HG03378 (cell line): ENCODE measurements at regions not wholly inside any gene's neighbourhood (a gene's known extent, or its start where the extent isn't known, plus 50 kb on each side); places are given as distances from the start of the nearest gene placed in this dataset.

Experiments used
- ATAC-seq: cut with Tn5 transposase; IDR thresholded peaks from one replicate; pipeline ENCODE4 v1.9.1; 2021; ENCODE audit warnings: mild to moderate bottlenecking, moderate library complexity; ENCODE audit not compliant: unreplicated experiment

DNA sequence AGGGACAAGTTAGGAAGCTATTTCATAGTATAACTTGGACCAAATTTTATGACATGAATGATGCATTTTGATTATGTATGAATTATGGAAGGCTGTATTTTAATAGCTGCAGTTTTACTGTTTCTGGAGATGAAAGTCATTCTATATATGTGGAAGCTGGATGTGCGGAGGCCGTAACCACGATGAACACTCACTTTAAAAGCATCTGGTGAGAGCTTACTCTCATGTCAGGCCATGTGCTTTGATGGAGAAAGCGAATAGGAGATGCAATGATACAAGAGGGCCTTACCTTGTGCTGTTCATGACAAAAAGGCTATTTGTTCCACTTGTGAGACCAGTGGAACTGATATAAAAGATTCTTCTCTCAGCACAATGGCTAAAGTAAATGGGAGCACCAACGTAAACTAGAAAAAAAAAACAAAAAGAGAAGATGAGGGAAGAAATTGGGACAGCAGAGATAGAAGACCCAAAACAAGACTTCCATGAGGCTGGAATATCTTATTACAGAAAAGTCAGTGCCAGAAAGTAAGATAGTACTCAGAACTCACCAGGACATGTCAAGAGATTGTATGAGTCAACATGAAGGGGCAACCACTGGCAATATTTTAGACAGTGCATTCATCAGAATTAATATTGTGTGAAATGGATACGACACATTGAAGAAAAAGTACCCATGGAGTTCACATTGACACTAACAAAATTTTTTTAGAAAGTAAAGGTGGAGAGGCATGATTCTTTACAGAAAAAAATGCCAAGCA, 63.3 kb upstream of the GAB1 start:
- ATAC-seq: no peak

DNA sequence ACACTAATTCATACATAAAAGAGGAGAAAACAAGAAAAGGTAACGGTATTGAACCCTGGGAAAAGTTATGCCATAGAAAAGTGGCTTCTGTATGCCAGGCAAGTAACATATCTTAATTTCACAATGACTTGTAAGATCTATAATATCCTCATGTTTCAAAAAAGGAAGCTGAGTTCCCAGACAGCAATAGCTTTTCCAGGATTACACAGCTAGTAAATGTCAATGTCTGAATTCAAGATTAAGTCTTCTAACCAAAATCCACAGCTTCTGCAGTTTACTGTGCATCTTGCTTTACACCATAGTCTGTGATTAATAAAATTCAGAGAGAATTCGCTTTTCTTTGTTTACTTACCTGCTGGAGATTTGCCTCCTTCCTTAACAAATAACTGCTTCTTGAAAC, 55.8 kb upstream of the GAB1 start:
- ATAC-seq: no peak

DNA sequence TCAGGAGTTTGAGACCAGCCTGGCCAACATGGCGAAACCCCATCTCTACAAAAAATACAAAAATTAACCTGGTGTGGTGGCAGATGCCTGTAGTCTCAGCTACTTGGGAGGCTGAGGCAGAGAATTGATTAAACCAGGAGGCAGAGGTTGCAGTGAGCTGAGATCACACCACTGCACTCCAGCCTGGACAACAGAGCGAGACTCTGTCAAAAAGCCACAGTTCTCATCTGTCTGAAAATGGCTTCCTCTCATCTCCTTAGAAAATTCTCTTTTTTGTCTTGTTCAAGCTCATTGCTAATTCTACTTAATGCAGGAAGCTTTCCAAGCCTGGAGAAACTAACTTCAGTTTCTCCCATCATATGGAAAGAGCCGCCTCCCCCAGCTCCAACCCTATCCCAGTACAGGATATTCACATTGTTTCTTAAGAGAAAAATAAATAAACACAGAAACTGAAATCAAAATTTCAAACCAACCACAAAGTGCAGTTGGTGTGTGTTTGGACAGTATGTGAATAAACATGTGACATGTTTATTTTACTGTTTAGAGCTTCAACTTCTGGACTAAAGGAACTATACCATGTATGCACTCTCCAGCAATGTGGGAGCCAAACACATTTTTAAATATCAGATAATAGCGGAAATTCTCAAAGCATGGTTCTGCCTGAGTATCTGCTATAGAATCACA, 55.0 kb upstream of the GAB1 start:
- peak; percentile 75 for ATAC-seq

DNA sequence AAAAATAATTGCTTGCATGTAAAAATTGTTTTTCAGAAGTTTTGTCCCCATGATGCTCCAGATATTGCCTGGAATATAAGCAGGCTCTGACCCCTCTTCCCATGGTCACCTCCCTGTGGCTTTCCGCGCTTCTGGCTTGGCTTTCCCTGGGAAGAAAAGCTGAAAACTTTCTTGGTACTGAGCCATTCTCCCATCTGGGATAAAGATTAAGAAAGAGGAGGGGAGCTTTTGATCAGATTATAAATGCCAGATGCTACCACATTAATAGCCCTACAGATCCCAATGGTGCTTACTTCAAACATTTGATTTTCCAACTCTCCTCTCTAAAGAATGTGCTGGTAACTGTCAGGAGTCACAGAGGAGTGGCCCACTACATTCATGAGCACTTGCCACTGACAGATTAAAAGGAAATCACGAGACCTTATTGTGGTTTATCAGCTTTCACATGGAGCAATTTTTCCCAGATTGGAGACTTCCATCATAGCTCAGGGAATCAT, 54.4 kb upstream of the GAB1 start:
- no peak for ATAC-seq

DNA sequence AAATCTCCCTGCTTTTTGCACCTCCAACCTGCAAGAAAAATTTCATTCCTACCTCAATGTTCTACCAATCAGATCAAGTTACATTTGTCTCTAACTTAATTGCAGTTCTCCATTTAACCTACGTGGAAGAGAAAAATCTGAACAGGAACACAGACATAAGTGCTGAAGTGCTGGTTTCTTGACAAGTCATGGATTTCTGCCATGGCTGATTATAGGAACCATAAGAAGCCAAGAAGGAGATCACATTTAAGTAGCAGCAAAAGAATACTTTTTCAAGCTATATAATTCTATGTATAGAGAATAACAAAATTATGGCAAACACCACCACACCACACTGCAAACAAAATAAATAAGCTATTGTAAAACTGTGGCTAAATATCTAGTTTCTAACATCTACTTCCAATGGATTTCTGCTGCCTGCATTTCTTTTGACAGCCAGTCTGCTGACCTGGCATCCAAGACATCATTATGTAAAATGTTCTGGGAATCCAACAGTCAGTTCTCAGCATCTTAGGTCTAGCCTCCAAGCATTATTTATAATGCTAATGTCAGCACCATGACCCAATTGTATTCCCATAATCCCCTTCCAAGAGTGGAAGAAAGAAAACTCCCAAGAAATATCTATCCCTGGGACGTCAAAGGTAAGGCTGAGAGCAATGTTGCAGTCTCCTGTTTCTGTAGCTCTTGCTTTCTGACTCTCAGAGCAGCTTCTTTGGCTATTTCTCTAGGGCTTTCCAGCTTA, 50.8 kb upstream of the GAB1 start:
- ATAC-seq: no peak

DNA sequence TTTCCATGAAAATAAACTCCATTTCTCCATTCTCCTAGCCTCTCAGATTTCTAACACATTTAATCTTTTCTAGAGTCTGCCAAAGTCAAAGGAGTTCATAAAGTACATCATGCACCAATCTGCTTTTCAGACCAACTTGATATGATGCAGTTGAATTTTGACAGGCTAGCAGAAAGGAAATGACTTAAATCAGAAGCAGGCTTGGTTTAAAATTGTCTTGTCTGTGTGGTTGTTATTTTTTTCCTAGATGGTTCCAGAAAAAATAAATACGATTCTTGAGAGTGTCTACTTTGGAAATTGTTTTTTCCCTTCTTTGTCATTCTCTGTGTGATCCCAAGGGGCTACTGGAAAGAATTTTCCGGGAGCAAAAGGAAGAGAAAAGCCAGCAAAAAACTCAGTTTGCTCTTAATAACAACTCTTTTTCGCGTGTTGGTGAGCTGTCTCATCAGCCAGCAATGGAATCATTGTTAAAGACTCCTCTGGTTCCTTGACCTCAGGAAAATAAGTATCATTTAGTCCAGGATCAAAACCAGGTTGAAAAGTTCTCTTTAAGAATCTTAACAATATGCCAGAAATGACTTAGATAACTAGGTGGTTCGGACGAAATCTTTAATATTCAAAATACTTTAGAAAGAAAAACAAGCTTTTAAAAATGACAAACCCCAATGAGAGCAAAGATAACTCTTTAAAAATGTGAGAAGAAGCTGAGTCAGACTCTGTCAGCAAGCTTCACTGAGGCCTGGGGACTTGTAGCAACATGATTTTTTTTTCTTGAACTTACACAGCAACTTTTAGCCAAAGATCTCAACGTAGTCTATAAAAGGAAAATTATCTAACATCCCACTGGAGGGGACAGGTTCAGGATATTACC, 49.7 kb upstream of the GAB1 start:
- no peak for ATAC-seq
